ENCODE measurements at regions not wholly inside any gene's neighbourhood (a gene's known extent, or its start where the extent isn't known, plus 50 kb on each side); places are given as distances from the start of the nearest gene placed in this dataset.

DNA sequence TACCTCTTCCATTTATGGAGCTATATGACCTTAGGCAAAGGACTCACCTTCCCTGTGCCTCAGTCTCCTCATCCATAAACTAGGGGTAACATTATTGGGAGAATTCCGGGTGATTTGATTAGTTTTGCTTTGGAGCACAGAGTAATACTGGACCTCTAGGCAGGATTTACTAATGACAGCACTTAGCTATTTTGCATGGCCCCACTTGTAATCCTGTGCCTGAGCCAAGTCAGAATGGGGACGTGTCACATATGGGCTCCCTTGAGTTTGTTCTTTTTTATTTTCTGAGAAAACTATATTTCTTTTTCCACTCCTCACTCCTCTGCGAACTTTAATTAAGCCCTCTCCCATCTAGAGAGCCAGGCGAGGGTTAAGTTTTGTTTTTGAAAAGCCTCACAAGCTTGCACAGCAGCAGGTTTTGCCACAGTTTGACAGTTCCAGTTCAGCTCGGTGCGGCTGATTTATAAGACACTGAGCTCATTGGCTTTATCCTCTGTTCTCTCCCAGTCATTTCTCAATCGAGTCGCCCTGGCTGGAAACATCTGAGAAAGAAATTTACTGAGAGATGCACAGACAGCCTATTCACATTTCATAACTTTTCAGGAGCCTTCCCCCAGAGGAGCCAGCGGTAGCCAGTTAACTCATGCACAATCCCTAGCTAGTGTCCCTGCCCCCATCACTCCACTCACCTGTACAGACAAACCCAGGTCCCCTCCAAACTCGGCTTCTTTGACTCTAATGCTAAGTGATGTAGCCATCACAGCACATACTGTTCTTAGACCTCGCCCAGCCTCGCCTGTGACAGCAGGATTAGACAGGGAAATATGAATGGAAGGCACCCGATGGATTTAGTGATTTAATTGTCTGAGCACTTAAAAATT, 441.9 kb upstream of the NPVF start:
- H3K9me3 ChIP-seq (ENCODE audit: control insufficient read depth, insufficient read depth, low read depth, low read length): no peaks in the 10 kb centered on the region
- H4K20me1 ChIP-seq (ENCODE audit: control insufficient read depth, extremely low read depth, insufficient read depth, low read length): no peaks in the 10 kb centered on the region
- peak in 1 of 2 donors; percentile 57 for DNase-seq (ENCODE audit: low read depth in 2 of 2)
- no peak overlapping the region for H3K27ac ChIP-seq (ENCODE audit: insufficient read depth, low read length)
- no peaks in the 10 kb centered on the region for H3K27me3 ChIP-seq (ENCODE audit: control insufficient read depth, insufficient read depth, low read length)
- H3K4me3 ChIP-seq (replicated peaks in 1 of 4; ENCODE audit: control extremely low read depth in 1 of 4, insufficient read depth in 1 of 4, low read depth in 3 of 4, low read length in 4 of 4): no peak overlapping the region
- H3K36me3 ChIP-seq (ENCODE audit: control insufficient read depth, insufficient read depth, low read length): no peaks in the 10 kb centered on the region
- TF ChIP-seq, protein P1, sequence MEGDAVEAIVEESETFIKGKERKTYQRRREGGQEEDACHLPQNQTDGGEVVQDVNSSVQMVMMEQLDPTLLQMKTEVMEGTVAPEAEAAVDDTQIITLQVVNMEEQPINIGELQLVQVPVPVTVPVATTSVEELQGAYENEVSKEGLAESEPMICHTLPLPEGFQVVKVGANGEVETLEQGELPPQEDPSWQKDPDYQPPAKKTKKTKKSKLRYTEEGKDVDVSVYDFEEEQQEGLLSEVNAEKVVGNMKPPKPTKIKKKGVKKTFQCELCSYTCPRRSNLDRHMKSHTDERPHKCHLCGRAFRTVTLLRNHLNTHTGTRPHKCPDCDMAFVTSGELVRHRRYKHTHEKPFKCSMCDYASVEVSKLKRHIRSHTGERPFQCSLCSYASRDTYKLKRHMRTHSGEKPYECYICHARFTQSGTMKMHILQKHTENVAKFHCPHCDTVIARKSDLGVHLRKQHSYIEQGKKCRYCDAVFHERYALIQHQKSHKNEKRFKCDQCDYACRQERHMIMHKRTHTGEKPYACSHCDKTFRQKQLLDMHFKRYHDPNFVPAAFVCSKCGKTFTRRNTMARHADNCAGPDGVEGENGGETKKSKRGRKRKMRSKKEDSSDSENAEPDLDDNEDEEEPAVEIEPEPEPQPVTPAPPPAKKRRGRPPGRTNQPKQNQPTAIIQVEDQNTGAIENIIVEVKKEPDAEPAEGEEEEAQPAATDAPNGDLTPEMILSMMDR (conservative IDR thresholded peaks at IDR 0.05 in 1 of 2, IDR thresholded peaks at IDR 0.05 in 1 of 2; ENCODE audit: low read depth in 1 of 2, low read length in 2 of 2): no peak
- no peak for TF ChIP-seq EZH2 (IDR thresholded peaks at IDR 0.05; ENCODE audit: low read length, missing control alignments)
- no peak overlapping the region for H2AFZ ChIP-seq (ENCODE audit: low read length)
- no peak overlapping the region for H3K9ac ChIP-seq (ENCODE audit: insufficient read depth, low read length)
- H3K79me2 ChIP-seq (ENCODE audit: control insufficient read depth, insufficient read depth, low read length): no peaks in the 10 kb centered on the region
- no peaks in the 10 kb centered on the region for H3K4me1 ChIP-seq (ENCODE audit: control insufficient read depth, extremely low read depth, insufficient read depth, low read length)
- H3K4me2 ChIP-seq (ENCODE audit: extremely low read depth, insufficient read depth, low read length): no peak overlapping the region

DNA sequence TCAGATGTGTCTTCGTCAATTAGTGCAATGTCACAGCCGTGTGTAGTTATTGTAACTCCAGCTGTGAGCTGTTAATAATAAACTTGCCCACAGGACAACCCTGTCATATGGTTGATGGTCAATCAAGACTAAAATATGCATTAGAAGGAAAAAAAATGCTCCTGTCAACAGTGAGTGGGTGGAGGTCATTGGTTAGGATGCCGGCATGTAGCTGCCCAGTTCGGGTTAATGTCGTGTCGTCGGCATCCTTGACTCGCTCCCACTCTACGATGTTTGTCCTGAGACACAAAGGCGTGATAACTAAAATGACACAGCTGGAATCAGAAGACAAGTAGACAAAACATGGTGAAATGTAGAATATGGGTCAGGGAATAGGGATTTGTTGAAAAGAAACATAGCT, 442.8 kb upstream of the NPVF start:
- peak in 1 of 2 donors; percentile 39 for DNase-seq (ENCODE audit: low read depth in 2 of 2)
- no peaks in the 10 kb centered on the region for H4K20me1 ChIP-seq (ENCODE audit: control insufficient read depth, extremely low read depth, insufficient read depth, low read length)

DNA sequence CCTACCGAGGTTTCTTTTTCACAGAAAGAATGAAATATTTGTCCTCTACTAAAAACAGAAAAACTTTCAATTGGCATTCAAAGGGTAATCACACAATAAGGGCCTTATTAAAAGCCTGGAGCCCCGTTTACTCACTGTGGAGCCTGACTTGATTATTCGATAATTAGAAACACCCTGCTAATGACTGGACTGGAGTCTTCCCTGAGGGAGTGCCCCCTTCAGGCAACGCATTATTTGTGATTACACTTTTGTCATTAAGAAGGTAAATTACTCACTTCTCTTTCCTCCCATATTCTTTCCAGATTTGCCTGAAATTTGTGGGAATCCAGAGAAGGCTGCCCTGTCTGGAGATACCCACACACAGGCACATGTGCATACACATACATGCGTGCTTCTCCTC, 444.2 kb upstream of the NPVF start:
- Histone ChIP-seq H3K36me3 (ENCODE audit: control insufficient read depth, insufficient read depth, low read length) (no peaks in the 10 kb centered on the region), H3K27me3 (ENCODE audit: control insufficient read depth, insufficient read depth, low read length) (no peaks in the 10 kb centered on the region), H3K9ac (ENCODE audit: insufficient read depth, low read length) (no peak overlapping the region), H3K79me2 (ENCODE audit: control insufficient read depth, insufficient read depth, low read length) (no peaks in the 10 kb centered on the region), H3K4me2 (ENCODE audit: extremely low read depth, insufficient read depth, low read length) (no peak overlapping the region), H4K20me1 (ENCODE audit: control insufficient read depth, extremely low read depth, insufficient read depth, low read length) (no peaks in the 10 kb centered on the region), H3K4me3 (replicated peaks in 1 of 4; ENCODE audit: control extremely low read depth in 1 of 4, insufficient read depth in 1 of 4, low read depth in 3 of 4, low read length in 4 of 4) (no peak overlapping the region), H3K27ac (ENCODE audit: insufficient read depth, low read length) (no peak overlapping the region), H2AFZ (ENCODE audit: low read length) (no peak overlapping the region), H3K9me3 (ENCODE audit: control insufficient read depth, insufficient read depth, low read depth, low read length) (no peaks in the 10 kb centered on the region), H3K4me1 (ENCODE audit: control insufficient read depth, extremely low read depth, insufficient read depth, low read length) (no peaks in the 10 kb centered on the region)
- DNase-seq (ENCODE audit: low read depth in 2 of 2): no peak
- TF ChIP-seq, protein P1 (conservative IDR thresholded peaks at IDR 0.05 in 1 of 2, IDR thresholded peaks at IDR 0.05 in 1 of 2; ENCODE audit: low read depth in 1 of 2, low read length in 2 of 2): no peak
- no peak for TF ChIP-seq EZH2 (IDR thresholded peaks at IDR 0.05; ENCODE audit: low read length, missing control alignments)

More for the DNA sequence above, 442.8 kb upstream of the NPVF start:
- Histone ChIP-seq H2AFZ (ENCODE audit: low read length) (no peak overlapping the region), H3K79me2 (ENCODE audit: control insufficient read depth, insufficient read depth, low read length) (no peaks in the 10 kb centered on the region), H3K9ac (ENCODE audit: insufficient read depth, low read length) (no peak overlapping the region), H3K27ac (ENCODE audit: insufficient read depth, low read length) (no peak overlapping the region), H3K36me3 (ENCODE audit: control insufficient read depth, insufficient read depth, low read length) (no peaks in the 10 kb centered on the region), H3K9me3 (ENCODE audit: control insufficient read depth, insufficient read depth, low read depth, low read length) (no peaks in the 10 kb centered on the region), H3K4me1 (ENCODE audit: control insufficient read depth, extremely low read depth, insufficient read depth, low read length) (no peaks in the 10 kb centered on the region), H3K4me3 (replicated peaks in 1 of 4; ENCODE audit: control extremely low read depth in 1 of 4, insufficient read depth in 1 of 4, low read depth in 3 of 4, low read length in 4 of 4) (no peak overlapping the region), H3K4me2 (ENCODE audit: extremely low read depth, insufficient read depth, low read length) (no peak overlapping the region), H3K27me3 (ENCODE audit: control insufficient read depth, insufficient read depth, low read length) (no peaks in the 10 kb centered on the region)
- TF ChIP-seq EZH2 (IDR thresholded peaks at IDR 0.05; ENCODE audit: low read length, missing control alignments): no peak
- TF ChIP-seq, protein P1 (conservative IDR thresholded peaks at IDR 0.05 in 1 of 2, IDR thresholded peaks at IDR 0.05 in 1 of 2; ENCODE audit: low read depth in 1 of 2, low read length in 2 of 2): no peak
